Brain microvascular endothelial cell (primary cell): ENCODE measurements at regions not wholly inside any gene's neighbourhood (a gene's known extent, or its start where the extent isn't known, plus 50 kb on each side); places are given as distances from the start of the nearest gene placed in this dataset.

Experiments used
- DNase-seq: peaks from one replicate; pipeline ENCODE4 v3.0.0-alpha.2; 2020
- H3K27ac ChIP-seq: fragments of 250-450 bp; sonication (Bioruptor Pico); 2 replicates; pipeline ENCODE4 v1.5.1; 2020; ENCODE audit warnings: mild to moderate bottlenecking, moderate library complexity
- H3K27me3 ChIP-seq: fragments of 250-450 bp; sonication (Bioruptor Pico); replicated peaks from 2 replicates; pipeline ENCODE4 v1.5.1; 2020; ENCODE audit warnings: mild to moderate bottlenecking
- H3K36me3 ChIP-seq: fragments of 250-450 bp; sonication (Bioruptor Pico); replicated peaks from 2 replicates; pipeline ENCODE4 v1.5.1; 2020; ENCODE audit warnings: mild to moderate bottlenecking
- H3K4me3 ChIP-seq: 2 replicates; pipeline ENCODE4 v1.5.1; 2011; ENCODE audit warnings: low read depth, mild to moderate bottlenecking, control low read depth, low read length, moderate library complexity
- CTCF ChIP-seq: IDR thresholded peaks from 2 replicates; pipeline ENCODE4 v1.5.1; 2011; ENCODE audit warnings: low read depth, mild to moderate bottlenecking, moderate library complexity, low read length, control low read depth, inconsistent platforms; ENCODE audit errors: missing control alignments
- in situ Hi-C: cut with HindIII; loops from 2 replicates; pipeline ENCODE4 v1.10.0; 2017; ENCODE audit warnings: low sequenced_read_pairs, low pct_ligation_motif_present

GRCh38 chr16:79868841-79869240 is 268.3 kb upstream of the MAF start:
- H3K27me3 ChIP-seq = no peaks in the 10 kb centered on the region
- H3K4me3 ChIP-seq = no peak overlapping the region
- no peak for TF ChIP-seq CTCF
- no peak overlapping the region for H3K27ac ChIP-seq
- no peak for DNase-seq
- in situ Hi-C loops = no loop called here
- no peaks in the 10 kb centered on the region for H3K36me3 ChIP-seq

- Histone ChIP-seq H3K27ac (no peak overlapping the region), H3K27me3 (no peaks in the 10 kb centered on the region), H3K4me3 (no peak overlapping the region), H3K36me3 (no peaks in the 10 kb centered on the region)
- in situ Hi-C loops = no loop called here
- no peak for TF ChIP-seq CTCF
- DNase-seq = no peak
Measured at GRCh38 chr16:79867425-79867997, 267.0 kb upstream of the MAF start.

GRCh38 chr16:79865918-79866317 is 265.4 kb upstream of the MAF start:
- no peak for DNase-seq
- TF ChIP-seq CTCF = no peak
- in situ Hi-C loops = no loop called here

GRCh38 chr16:79864781-79865391 is 264.3 kb upstream of the MAF start:
- in situ Hi-C loops = no loop called here
- no peak overlapping the region for H3K4me3 ChIP-seq
- DNase-seq = no peak
- no peaks in the 10 kb centered on the region for H3K27me3 ChIP-seq
- no peak overlapping the region for H3K27ac ChIP-seq
- no peak for TF ChIP-seq CTCF
- H3K36me3 ChIP-seq = no peaks in the 10 kb centered on the region

More at GRCh38 chr16:79865918-79866317, 265.4 kb upstream of the MAF start:
- Histone ChIP-seq H3K36me3 (no peaks in the 10 kb centered on the region), H3K27me3 (no peaks in the 10 kb centered on the region), H3K4me3 (no peak overlapping the region), H3K27ac (no peak overlapping the region)

GRCh38 chr16:79864032-79864780 is 263.7 kb upstream of the MAF start:
- in situ Hi-C loops = no loop called here
- H3K27ac ChIP-seq = no peak overlapping the region
- no peak for TF ChIP-seq CTCF
- H3K4me3 ChIP-seq = no peak overlapping the region
- H3K27me3 ChIP-seq = no peaks in the 10 kb centered on the region
- no peak for DNase-seq
- H3K36me3 ChIP-seq = no peaks in the 10 kb centered on the region
